Lower leg skin (tissue), 3 donors: ENCODE measurements at regions not wholly inside any gene's neighbourhood (a gene's known extent, or its start where the extent isn't known, plus 50 kb on each side); places are given as distances from the start of the nearest gene placed in this dataset.

Source experiments
- POLR2A ChIP-seq, 2 donors: fragments of 450-650 bp; IDR thresholded peaks; one replicate each; pipeline ENCODE4 v1.6.1; 2016 to 2017; ENCODE audit warnings: antibody characterized with exemption in 2 of 2, mild to moderate bottlenecking in 1 of 2, moderate library complexity in 1 of 2
- TF ChIP-seq, protein P1 (sequence below), 3 donors: fragments of 450-650 bp; IDR thresholded peaks; one replicate each; pipeline ENCODE4 v1.5.1; 2016; ENCODE audit warnings: antibody characterized with exemption in 3 of 3, mild to moderate bottlenecking in 3 of 3, moderate library complexity in 2 of 3

DNA sequence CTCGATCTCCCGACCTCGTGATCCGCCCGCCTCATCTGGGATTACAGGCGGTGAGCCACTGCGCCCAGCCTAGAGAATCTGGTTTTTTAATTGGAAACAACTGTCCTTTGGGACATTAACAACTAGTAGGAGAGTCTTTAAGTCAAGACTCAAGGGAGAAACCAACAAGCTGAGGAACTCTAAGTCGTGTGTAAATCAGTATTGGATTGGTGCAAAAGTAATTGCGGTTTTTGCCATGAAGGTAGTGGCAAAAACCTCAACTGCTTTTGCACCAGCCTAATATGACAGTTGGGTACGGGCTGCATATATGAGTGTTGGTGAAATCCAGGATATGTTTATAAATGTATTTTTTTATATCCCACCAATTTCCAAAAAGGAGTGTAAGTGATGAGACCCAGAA lies 113.9 kb upstream of the PLXNA4 start:
- TF ChIP-seq, protein P1, sequence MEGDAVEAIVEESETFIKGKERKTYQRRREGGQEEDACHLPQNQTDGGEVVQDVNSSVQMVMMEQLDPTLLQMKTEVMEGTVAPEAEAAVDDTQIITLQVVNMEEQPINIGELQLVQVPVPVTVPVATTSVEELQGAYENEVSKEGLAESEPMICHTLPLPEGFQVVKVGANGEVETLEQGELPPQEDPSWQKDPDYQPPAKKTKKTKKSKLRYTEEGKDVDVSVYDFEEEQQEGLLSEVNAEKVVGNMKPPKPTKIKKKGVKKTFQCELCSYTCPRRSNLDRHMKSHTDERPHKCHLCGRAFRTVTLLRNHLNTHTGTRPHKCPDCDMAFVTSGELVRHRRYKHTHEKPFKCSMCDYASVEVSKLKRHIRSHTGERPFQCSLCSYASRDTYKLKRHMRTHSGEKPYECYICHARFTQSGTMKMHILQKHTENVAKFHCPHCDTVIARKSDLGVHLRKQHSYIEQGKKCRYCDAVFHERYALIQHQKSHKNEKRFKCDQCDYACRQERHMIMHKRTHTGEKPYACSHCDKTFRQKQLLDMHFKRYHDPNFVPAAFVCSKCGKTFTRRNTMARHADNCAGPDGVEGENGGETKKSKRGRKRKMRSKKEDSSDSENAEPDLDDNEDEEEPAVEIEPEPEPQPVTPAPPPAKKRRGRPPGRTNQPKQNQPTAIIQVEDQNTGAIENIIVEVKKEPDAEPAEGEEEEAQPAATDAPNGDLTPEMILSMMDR (IDR thresholded peaks at IDR 0.05) = no peak
- no peak for TF ChIP-seq POLR2A (IDR thresholded peaks at IDR 0.05)
